ENCODE measurements at regions not wholly inside any gene's neighbourhood (a gene's known extent, or its start where the extent isn't known, plus 50 kb on each side); places are given as distances from the start of the nearest gene placed in this dataset.

DNA sequence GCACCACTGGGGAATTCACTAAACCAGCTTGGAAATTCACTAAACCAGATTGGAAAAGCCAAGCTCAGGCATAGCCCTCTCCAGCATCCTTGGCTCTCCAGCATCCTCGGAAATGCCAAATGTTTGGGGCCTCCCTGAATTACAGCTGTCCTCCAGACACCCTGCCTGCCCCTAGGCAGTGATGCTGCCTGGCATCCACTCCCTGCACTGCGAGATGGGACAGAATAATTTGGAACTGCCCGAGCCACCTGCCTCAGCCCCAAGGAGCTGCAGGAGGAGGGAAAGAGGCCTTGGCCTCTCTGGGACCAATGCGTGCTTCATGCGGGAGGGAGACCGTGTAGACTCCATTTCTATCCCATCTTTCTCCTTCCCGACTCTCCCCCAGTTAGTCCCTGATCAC, 64.3 kb downstream of the INSIG1 start:
- H4K5ac ChIP-seq (ENCODE audit: insufficient read length, low read depth, low read length) = no peak overlapping the region
- FAIRE-seq (no peak), DNase-seq (ENCODE audit: low read depth in 1 of 2, low spot score in 2 of 2) (no peak)
- H2BK15ac ChIP-seq (ENCODE audit: low read length) = no peak overlapping the region
- H3K18ac ChIP-seq (ENCODE audit: extremely low read depth, low read length) = no peak overlapping the region
- H2BK120ac ChIP-seq (replicated peaks; ENCODE audit: low read depth, low read length) = no peak overlapping the region
- H3K23ac ChIP-seq (ENCODE audit: insufficient read length) = no peak overlapping the region
- no peak overlapping the region for H3K9ac ChIP-seq (replicated peaks in 1 of 4; ENCODE audit: extremely low read depth in 1 of 4, low read depth in 3 of 4, low read length in 3 of 4)
- no peak overlapping the region for H2AFZ ChIP-seq (ENCODE audit: low read length)
- no peak overlapping the region for H2BK12ac ChIP-seq (ENCODE audit: low read depth, low read length)
- no peaks in the 10 kb centered on the region for H4K20me1 ChIP-seq (replicated peaks in 1 of 2; ENCODE audit: control insufficient read depth in 1 of 2, insufficient read depth in 2 of 2, low read length in 2 of 2)
- no peak overlapping the region for H3K27ac ChIP-seq (ENCODE audit: low read depth, low read length)
- H4K8ac ChIP-seq (ENCODE audit: extremely low read depth, insufficient read depth, low read length) = peak overlapping the region; percentile 71; the same call in 1 of the 2 replicates
- H3K4me1 ChIP-seq (replicated peaks in 1 of 4; ENCODE audit: control insufficient read depth in 3 of 4, insufficient read depth in 4 of 4, low read length in 3 of 4) = no peaks in the 10 kb centered on the region; a peak in 2 of 7 replicates
- no peaks in the 10 kb centered on the region for H3K79me2 ChIP-seq (ENCODE audit: control insufficient read depth in 1 of 2, insufficient read depth in 2 of 2, low read length in 2 of 2)
- no peak overlapping the region for H2BK20ac ChIP-seq (ENCODE audit: low read length)
- H3K4me3 ChIP-seq (ENCODE audit: extremely low read depth in 1 of 4, insufficient read depth in 2 of 4, low read depth in 3 of 4, low read length in 4 of 4) = no peak overlapping the region
- H3K23me2 ChIP-seq (ENCODE audit: low read depth, low read length) = no peaks in the 10 kb centered on the region
- POLR2A ChIA-PET (ENCODE audit: partially characterized antibody) = no interaction called here
- no peak overlapping the region for H2BK5ac ChIP-seq (ENCODE audit: low read depth, low read length)
- CTCF ChIA-PET (ENCODE audit: partially characterized antibody) = interaction anchor here (1.1 to 1.9 kb wide), 4 partner anchors 17 to 172 kb away, joined by 3 to 12 read pairs (median 4); no protein-coding TSS in a partner anchor
- H3K56ac ChIP-seq (replicated peaks; ENCODE audit: insufficient read length, low read depth, low read length) = no peak overlapping the region
- H3K27me3 ChIP-seq (replicated peaks in 1 of 4; ENCODE audit: control insufficient read depth in 3 of 4, extremely low read depth in 1 of 4, insufficient read depth in 3 of 4, low read length in 3 of 4) = peaks cover 0 to 7% (median 3%) of the 10 kb centered on the region in 4 experiments; a peak in 4 of 7 replicates
- no peaks in the 10 kb centered on the region for H3K79me1 ChIP-seq (ENCODE audit: low read depth, low read length)
- no peaks in the 10 kb centered on the region for H3K9me3 ChIP-seq (ENCODE audit: insufficient read depth in 2 of 2, low read depth in 1 of 2, low read length in 1 of 2)
- WGBS, 2 experiments (ENCODE audit: extremely low coverage in 1 of 2, insufficient coverage in 1 of 2, insufficient read length in 1 of 2, insufficient replicate concordance in 2 of 2, low coverage in 1 of 2, low lambda C conversion rate in 2 of 2, missing lambda C conversion rate in 1 of 2) = 95% methylated on average over 7 of the region's 7 CpGs; no CpG with 5 or more reads in 1 of the 2 experiments
- H3K36me3 ChIP-seq (ENCODE audit: control insufficient read depth in 2 of 4, insufficient read depth in 4 of 4, low read length in 3 of 4) = no peaks in the 10 kb centered on the region
- H4K91ac ChIP-seq (replicated peaks; ENCODE audit: insufficient read length, low read length) = no peak overlapping the region
- H3K4me2 ChIP-seq (ENCODE audit: insufficient read depth in 1 of 2, low read depth in 2 of 2, low read length in 2 of 2) = no peak overlapping the region
- H3K4ac ChIP-seq (replicated peaks; ENCODE audit: insufficient read length, low read depth, low read length) = no peak overlapping the region
- H2AK5ac ChIP-seq (ENCODE audit: low read depth, low read length) = no peak overlapping the region
- no peak overlapping the region for H3K14ac ChIP-seq (ENCODE audit: insufficient read length)
- TF ChIP-seq CTBP2 (IDR thresholded peaks at IDR 0.05; ENCODE audit: borderline replicate concordance, insufficient read depth, insufficient read length, low read length) = no peak
- no peak for TF ChIP-seq SP4 (IDR thresholded peaks at IDR 0.05; ENCODE audit: low read length)
- TF ChIP-seq CBX8 (IDR thresholded peaks at IDR 0.05; ENCODE audit: borderline replicate concordance, low read depth, low read length) = no peak
- TF ChIP-seq SRF (IDR thresholded peaks at IDR 0.05; ENCODE audit: low read depth, low read length) = no peak
- TF ChIP-seq TAF1 (IDR thresholded peaks at IDR 0.05; ENCODE audit: low read depth, low read length) = no peak
- no peak for TF ChIP-seq POLR2AphosphoS5 (IDR thresholded peaks at IDR 0.05; ENCODE audit: low read depth, low read length)
- no peak for TF ChIP-seq YY1 (IDR thresholded peaks at IDR 0.05; ENCODE audit: low read depth, low read length)
- TF ChIP-seq, protein P1, sequence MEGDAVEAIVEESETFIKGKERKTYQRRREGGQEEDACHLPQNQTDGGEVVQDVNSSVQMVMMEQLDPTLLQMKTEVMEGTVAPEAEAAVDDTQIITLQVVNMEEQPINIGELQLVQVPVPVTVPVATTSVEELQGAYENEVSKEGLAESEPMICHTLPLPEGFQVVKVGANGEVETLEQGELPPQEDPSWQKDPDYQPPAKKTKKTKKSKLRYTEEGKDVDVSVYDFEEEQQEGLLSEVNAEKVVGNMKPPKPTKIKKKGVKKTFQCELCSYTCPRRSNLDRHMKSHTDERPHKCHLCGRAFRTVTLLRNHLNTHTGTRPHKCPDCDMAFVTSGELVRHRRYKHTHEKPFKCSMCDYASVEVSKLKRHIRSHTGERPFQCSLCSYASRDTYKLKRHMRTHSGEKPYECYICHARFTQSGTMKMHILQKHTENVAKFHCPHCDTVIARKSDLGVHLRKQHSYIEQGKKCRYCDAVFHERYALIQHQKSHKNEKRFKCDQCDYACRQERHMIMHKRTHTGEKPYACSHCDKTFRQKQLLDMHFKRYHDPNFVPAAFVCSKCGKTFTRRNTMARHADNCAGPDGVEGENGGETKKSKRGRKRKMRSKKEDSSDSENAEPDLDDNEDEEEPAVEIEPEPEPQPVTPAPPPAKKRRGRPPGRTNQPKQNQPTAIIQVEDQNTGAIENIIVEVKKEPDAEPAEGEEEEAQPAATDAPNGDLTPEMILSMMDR (IDR thresholded peaks at IDR 0.05; ENCODE audit: control extremely low read depth in 1 of 3, insufficient read depth in 1 of 3, low read depth in 1 of 3, low read length in 3 of 3) = no peak
- no peak for TF ChIP-seq CBX5 (IDR thresholded peaks at IDR 0.05; ENCODE audit: low read depth, low read length)
- TF ChIP-seq EGR1 (IDR thresholded peaks at IDR 0.05; ENCODE audit: borderline replicate concordance, low read depth, low read length) = no peak
- TF ChIP-seq RAD21 (IDR thresholded peaks at IDR 0.05 in 1 of 2, conservative IDR thresholded peaks at IDR 0.05 in 1 of 2; ENCODE audit: low read depth in 2 of 2, low read length in 2 of 2) = no peak
